HG02840 (cell line): ENCODE measurements at regions not wholly inside any gene's neighbourhood (a gene's known extent, or its start where the extent isn't known, plus 50 kb on each side); places are given as distances from the start of the nearest gene placed in this dataset.

Source experiments
- ATAC-seq: cut with Tn5 transposase; IDR thresholded peaks from one replicate; pipeline ENCODE4 v1.9.1; 2021; ENCODE audit warnings: mild to moderate bottlenecking, moderate library complexity, moderate number of reproducible peaks; ENCODE audit not compliant: unreplicated experiment, low FRiP score

DNA sequence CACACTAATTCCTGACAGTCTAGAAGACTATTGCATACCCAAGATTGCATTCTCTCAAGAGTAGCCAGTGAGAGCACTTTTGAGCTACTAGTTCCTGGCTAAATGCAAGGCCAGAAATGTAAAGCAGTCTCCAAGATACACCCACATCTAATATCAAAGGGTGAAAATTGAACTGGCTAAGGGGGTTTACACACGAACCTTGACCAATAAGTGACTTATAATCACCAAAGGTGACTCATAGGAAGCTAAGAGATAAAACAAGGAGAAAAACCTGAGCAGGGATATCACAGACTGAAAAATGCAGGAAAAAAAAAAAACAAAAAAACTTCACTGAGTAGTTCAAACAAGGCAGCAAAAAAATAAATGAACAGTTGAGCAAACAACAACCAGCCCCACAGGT is 172.2 kb upstream of the RRP15 start:
- no peak for ATAC-seq

DNA sequence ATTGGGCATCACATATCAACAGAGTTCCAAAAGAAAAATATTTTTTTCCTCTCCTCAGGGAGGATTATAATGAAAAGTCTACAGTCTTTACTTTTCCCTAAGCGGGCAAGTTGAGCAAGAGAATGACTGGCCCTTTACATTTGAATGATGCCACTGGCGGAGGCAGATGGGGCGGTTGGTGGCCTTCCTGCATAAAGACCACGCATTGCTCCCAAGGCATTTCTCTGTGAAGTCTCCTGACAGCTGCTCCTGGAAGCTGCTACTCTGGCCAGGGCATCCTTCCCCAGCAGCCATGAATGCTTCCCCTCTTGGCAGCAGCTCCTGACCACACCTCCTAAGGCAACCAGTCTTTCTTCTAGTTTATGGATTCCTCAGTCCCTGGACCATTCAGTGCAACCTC is 161.1 kb upstream of the RRP15 start:
- ATAC-seq: no peak

DNA sequence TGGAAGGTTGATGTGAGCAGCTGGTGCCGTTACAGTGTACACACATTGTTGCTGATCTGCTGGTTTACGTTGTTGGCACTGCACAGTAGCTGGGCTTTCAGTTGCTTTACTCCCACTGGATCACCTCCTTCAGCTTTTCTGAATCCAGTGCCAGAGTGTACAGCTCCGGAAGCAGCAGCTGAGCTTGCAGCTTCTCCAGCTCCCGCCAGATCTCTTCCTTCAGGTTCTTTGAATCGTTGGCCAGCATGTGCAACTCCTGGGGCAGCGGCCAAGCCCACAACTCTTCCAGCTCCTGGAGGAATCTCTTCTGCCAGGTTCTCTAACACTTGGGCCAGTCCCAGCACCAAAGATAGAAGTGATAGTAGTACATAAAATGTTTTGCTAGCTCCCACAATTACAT is 149.7 kb upstream of the RRP15 start:
- ATAC-seq: no peak

DNA sequence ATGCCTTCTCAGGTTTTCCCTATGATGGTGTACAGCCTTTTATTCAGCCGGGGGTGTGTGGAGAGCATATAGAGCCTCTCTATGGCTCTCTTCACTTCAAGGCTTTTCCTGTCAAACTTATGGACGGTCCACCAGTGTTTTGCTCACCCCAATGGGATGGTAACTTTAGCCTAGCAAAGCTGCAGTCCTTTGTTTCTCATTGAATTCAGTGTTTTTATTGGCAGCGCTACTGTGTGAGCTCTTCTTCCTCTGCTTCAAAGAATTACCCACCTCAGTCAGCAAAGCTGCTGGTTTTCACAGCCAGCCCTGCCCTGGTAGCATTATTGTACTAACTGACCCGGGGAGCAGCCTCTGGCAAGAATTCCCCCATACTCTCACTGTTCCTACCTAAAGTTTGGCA is 145.3 kb upstream of the RRP15 start:
- ATAC-seq: no peak

DNA sequence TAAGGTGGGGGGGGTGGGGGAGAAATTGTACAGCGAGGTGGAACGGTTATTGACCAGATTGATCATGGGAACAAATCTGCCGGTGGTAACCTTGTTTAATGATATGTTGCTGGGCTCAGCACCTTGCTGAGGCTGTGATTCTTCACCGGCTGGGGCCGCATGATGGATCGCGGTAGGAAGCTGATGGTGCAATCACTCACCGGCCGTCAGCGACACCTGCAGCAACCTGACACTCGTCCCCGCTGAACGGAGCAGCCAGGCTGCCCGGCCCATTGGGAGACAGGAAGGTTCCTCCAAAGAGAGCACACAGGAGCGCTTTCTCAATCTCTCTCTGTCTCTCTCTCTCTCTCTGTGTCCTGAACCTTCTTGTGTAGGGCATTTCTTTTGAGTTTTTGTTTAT is 128.5 kb upstream of the RRP15 start:
- ATAC-seq: no peak

DNA sequence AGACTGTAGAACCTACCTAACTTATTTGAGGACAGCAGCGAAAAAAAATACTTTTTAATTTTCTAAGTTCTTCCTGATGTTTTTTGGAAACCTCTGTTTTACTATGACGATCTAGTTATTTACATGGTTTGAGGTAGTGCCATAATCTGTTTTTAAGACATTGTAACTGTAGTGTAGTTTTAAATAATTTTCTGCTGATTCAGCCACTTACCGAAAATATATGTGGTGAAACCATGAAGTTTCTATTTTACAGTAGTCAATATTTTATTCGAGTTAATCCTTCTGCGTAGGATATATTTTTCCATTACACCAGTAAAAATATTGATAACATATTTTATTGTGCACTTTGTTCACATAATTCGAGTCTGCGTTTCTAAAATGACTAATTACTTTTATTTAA is 121.7 kb upstream of the RRP15 start:
- ATAC-seq: no peak

DNA sequence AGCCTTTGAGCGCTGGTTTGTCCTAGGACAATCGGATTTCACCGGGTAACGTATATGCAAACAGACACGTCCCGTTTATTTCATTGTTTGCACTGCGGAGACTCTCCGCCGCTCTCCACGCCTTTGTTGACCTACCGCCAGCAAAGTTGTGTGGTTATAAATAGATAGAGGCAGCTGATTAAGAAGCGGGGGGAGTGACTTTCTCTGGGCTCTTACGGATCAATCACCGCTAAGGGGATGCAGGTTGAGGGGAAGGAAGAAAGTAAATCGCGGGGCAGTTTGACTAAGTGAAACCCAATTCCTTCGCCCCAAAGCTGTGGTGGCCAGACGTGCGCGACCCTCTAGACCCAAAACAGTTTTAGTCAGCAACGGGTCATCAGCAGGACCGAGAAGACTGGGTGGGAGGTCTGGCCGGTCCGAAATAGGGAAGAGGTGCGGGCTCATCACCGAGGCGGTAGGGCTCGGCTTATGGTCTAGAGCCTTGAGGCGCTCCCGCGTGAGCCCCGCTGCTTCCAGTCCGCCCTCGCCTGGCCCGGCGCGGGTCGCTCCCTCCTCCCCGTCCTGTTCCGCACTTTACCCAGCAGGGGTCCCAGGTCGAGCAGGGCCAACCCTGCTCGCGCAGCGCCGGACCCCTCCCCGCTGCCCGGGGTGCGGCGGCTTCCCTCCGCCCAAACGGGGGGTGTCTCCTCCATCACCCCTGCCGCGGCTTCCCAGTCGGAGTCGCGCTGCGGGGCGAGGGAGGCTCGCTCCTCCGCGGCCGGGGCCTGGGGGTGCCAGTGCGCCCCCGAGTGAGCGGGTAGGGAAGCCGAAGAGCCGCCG is 120.8 kb upstream of the RRP15 start:
- ATAC-seq: peak; percentile 49

DNA sequence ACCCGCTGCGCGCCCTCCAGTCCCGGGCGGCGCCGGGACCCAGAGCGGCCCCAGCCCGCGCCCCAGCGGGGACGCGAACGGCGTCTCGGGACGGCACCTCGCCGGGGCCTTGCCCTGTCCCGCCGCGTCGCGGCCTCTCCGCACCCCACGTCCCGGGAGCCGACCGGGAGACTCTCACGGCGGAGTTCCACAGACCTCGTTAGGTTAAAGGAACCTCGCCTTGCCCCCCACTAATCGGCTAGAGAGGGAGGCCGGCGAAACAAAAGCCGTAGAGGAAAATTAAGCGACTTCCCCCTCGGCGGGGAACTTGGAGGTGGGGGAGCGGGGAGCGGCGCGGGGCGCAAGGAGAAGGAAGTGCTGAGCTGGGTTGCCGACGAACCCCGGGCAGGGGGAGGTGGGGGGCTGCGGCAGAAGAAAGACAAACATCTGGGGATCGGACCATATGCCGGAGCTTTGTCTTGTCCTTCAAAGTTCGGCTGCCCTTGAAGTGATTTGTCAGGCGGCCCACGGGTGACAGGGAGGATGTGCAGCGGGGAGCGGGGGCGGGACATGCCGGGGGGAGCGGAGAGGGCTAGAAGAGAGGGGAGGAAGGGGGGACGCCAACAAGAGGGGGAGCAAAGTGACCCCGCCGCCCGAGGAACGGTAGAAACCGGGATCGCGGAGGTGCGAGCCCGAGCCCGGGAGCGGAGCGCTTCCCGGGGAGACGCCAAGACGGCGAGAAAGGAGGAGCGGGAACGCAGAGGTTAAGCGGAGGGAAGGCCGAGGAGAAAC is 120.0 kb upstream of the RRP15 start:
- peak; percentile 42 for ATAC-seq

DNA sequence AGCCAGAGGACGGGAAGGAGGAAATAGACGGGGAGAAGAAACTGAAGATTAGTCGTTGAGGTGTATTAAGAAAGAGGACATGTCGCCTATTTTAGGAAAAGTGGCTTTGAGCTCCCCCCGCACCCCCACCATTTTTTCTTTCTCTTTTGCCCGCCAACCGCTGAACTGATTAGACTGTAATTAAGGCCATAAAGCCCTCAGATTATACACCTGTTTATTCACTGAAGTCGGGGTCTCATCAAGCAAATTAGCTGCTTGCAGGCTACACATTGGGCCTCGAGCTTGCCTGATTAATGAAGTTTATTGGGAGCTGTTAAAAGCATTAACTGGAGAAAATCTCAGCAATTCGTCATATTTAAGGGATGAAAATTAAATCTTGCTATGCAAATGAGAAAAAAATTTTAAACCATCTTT is 119.4 kb upstream of the RRP15 start:
- no peak for ATAC-seq

DNA sequence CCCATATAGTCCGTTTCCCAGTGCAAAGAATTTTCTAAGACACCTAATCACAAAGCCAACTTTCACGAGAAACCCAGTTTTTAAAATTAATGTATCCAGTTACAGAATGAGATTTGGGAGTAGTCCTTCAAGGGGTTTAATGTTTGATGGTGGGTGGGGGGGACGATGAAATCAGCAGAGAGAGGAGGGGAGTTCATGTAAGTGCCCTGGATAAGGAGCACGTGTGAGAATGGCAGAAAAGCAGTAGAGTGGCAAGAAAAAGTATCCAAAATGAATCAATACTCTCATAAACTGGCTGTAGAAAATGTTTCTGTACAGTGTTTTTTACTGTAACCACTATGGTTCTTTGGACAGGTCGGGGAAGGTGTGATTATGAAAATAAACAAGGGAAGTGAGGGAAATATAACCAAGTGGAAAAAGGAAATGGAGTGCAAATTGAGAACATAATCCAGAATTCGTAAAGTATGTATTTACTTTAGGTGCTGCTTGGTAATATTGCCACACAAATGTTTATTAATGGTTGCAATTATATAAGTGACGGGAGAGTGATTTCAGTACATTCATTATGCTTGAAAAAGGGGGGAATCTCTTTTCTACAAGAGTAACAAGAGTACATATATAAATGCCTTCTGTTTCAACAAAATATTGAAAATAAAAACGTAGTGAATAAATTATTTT is 118.7 kb upstream of the RRP15 start:
- ATAC-seq: no peak

DNA sequence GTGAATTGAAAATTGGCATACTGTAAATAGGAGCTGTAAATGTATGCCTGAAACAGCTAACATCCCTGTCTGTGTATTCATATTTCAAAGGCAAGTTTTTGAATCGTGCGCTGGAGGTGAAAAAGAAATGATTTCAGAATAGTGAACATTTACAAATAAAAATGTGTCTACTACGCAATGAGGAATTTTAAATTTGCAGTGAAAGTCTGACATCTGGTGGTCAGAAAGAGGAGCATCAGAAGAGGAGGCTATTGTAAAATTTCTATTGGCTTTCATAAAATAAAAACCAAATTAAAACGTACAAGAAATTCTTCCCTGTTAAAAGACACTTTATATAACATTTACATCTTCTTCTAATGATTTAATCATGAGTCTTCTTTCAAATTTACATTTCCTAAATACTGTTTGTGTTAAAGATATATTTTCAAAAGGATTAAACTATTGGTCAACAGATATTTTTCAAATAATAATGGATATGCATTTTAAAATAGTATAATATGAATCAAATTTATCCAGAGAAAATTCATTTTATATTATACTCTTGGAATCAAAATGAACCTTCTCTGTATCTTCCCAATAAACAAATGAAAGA is 113.7 kb upstream of the RRP15 start:
- no peak for ATAC-seq

DNA sequence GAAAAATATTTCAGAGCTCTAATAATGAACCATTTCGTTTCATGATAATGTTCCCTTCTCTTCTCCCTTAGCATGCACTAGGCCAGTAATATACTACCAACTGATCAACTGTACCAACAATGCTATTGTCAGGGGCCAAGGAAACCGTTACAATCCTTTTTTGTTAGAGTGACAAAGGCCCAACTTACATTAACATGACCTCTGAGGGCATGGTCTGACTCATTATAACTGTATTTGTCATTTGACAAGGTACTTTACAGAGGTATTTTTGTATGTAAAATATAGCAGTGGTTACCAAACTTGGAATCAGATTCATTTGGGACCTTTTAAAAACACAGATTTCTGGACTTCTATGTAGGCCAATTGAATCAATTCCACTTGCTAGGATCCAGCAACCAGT is 102.6 kb upstream of the RRP15 start:
- ATAC-seq: no peak

DNA sequence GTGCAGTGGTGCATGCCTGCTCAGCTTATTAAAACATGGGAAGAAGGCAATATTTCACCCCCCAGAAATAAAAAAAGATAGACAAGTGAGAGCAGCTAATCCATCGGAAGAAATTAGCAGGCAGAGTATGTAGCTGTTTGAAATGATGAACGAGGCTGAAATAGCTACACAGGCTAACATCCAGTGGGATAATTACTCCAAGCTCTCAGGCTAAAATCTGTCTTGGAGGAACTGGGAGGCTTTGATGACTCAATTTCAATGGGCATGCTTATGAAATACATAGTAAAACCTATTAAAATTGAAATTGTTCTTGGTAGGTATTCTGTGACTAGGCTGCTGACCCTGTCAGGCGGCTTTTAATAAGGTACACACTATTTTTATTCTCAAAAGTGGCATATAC is 84.1 kb upstream of the RRP15 start:
- ATAC-seq: no peak

DNA sequence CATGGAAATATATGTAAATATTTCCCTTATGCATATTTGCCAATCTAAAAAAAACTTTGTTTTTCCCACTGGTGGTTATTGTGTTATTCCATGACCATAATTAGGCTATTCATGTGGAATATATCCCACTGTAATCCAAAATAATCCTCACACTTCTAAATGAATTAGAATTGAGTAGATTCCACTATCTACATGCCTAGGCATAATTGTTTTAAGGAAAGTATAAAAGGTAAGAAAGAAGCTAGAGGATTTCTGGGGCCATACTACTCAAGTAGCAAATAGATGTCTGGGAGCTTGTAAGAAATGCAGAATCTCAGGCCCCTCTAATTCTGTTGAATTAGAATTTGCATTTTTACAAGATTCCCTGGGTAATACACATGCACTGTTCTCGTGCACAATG is 83.5 kb upstream of the RRP15 start:
- ATAC-seq: no peak

DNA sequence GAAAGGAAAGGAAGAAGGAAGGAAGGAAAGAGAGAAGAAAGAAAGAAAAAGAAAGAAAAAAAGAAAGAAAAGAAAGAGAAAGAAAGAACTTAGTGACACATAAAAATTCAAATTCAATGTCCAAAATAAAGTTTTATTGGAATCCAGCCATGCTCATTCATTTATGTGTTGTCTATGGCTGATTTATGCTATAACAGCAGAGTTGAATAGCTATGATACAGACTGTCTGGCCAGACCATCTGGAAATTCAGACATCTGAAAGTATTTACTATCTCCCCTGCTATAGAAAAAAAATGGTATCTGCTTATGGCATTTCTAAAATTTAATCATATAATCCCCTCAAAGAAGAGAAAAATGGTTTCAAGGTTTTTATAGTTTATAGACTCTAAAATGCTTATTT is 79.4 kb upstream of the RRP15 start:
- no peak for ATAC-seq

DNA sequence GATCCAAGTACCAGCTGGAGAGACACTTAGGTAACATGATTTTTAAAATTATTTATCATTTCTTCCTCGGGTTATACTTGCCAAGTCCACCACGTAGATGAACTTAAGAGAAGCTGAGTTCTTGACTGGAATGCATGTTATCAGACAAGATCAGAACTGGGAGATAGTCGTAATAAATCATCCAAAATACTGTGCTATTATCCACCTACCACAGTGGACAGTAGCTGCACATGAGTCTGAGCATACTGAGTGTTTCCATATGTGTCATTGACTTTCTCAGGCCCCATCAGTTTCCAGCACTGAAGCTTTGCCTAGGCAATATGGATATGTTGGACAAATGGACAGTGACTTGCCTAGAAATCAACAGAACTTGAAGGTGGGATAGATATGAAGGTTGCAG is 77.9 kb upstream of the RRP15 start:
- no peak for ATAC-seq

DNA sequence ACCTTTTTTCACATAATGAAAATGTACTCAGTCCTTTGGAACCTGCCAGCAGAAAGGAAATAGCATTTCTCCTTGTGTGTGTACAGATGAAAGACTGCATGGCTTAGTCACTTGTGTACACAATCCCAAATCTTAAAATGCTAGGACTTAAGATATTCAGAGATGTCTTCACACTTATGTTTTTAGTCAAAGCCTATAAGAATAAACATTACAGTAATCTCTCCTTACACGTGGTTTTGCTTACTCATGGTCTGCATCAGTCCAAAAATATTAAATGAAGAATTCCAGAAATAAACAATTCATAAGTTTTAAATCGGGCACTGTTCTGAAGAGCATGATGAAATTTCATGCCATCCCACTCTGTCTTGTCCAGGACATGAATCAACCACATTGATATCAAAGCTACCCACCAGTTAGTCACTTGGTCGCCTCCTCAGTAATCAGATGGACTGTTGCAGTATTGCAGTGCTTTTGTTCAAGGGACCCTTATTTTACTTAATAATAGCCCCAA is 75.7 kb upstream of the RRP15 start:
- no peak for ATAC-seq

DNA sequence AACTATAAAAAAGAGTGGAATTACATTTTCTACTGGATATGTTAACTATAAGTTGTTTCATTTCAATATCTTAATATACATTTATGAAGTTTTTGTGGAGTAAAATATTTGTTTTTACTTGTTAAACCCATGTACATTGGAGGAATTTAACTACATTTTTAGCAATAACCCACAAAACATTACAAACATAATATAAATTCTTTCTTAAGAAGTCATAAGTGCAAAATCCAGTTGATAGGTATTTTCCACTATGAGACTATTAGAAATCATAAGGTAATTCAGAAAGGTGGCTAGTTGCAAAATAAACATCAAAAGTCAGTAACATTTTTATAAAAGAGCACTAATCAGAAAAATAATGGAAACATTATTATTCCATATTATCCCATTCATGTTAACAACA is 73.9 kb upstream of the RRP15 start:
- ATAC-seq: no peak

DNA sequence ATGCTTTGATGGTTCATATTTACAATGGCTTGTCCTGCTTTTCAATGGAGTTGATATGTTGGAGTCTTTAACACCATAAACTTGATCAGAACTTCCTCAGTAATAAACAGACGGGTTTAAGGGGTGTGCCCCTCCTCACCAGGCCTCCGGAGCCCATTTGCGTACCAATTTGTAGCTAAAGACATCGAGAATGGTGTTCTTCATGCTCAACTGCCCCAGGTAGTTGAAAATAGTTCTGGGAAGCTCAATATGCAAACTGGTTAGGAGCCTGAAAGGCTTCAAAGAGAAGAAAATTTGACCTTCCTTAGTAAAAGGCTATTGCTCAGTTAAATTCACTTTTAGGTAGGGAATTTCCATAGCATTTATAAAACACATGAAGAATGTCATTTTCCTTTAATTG is 68.1 kb upstream of the RRP15 start:
- ATAC-seq: no peak

DNA sequence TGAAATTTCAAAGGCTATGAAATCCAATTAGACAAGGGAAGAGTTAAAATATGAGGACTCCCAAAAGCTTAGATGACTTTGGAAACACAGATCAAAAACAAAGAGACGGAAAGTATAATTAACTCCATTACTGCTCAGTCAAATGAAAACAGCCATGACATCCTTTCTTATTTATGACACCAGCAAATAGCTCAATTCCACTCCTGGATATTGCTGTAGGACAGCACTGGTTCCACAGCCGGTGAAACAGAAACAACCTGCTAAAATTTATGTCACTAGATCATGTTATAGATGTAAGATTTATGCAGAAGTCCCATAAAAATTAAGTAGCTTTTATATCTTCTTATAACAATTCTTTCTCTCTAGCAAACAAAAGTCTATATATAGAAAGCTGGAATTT is 65.6 kb upstream of the RRP15 start:
- ATAC-seq: no peak

DNA sequence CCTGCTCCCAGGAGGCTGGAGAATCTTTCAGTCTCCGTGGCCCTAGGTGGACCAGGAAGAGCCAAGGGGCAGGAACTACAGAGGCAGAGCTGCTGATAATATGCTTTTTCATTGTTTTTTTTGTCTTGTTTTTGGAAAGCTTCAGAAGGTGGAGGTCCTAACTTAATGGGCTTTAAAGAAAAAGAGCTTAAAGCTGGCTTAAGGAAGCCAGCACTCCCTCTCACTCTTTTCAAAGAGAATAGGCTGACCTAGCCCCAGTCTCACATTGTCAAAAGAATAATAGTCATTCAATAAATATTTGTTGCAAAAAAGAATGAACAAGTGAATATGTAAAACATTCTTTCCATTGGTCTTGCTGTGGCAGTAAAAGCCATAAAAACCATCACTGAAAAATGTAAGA is 61.0 kb upstream of the RRP15 start:
- no peak for ATAC-seq
